Suprapubic skin (tissue), 3 donors: ENCODE measurements at regions not wholly inside any gene's neighbourhood (a gene's known extent, or its start where the extent isn't known, plus 50 kb on each side); places are given as distances from the start of the nearest gene placed in this dataset.

Experiments
- CTCF ChIP-seq, 2 donors: fragments of 200-600 bp in 1 of 2; fragments of 450-650 bp in 1 of 2; sonication (generic) in 1 of 2; IDR thresholded peaks; one replicate each; pipeline ENCODE4 v1.5.1; 2016 to 2019; ENCODE audit warnings: antibody characterized with exemption in 2 of 2, mild to moderate bottlenecking in 1 of 2, moderate library complexity in 1 of 2
- POLR2AphosphoS5 ChIP-seq, 3 donors: sonication (generic); formaldehyde crosslinking; IDR thresholded peaks; one replicate each; pipeline ENCODE4 v1.6.1; 2017; ENCODE audit warnings: antibody characterized with exemption in 3 of 3

DNA sequence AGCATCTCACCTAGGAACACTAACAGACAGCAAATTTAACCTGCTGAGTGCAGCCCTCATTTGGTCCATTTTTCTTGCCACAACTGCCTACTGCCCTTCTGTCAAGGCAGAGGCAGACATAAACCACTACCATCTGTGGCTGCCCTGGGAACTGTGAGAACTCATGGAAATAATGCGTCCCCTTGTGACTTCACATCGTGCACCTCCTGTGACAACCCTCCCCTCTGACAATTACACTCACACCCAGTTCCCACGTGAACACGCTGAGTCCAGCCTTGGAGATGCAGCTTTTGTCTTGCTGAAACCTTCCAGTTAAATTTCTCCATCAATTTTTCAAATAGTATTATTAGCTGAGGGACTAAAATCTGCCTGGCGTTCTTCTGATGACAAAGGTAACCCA is 193.1 kb upstream of the KLF14 start:
- TF ChIP-seq CTCF (IDR thresholded peaks at IDR 0.05) (no peak), POLR2AphosphoS5 (IDR thresholded peaks at IDR 0.05) (no peak)
